NCI-H187 treated with DMSO at 0.1 percent for 48 hours (cell line): ENCODE measurements at regions not wholly inside any gene's neighbourhood (a gene's known extent, or its start where the extent isn't known, plus 50 kb on each side); places are given as distances from the start of the nearest gene placed in this dataset.
"Not testable (repeated sequence)": the region's sequence is repeated elsewhere in the genome, so short reads cannot be mapped to it uniquely, and the experiment has no call there.

Experiments
- DNase-seq: peaks from one replicate; lab custom pipeline; 2025; lab: John Stamatoyannopoulos, UW

- DNase-seq: no peak
Measured at GRCh38 chr1:88472298-88472697, 211.8 kb upstream of the PKN2 start.

DNA sequence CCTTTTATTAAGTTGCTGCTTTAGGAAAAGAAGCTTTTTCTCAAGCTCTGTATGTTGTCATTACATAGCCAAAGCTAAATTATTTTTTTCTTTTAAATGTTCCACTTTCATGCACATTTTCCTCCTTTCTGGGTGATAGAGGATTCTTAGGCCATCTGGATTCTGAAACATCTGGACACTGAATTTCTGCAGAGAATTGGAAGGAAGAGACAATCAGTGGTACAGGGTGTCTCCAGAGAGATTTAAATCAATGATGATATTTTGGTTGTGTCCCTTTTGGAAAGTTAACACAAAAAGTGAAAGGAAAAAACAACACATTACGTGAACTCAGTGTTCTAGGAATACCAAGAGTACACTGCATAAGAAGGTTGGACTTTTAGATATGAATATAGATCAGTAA lies 211.4 kb upstream of the PKN2 start:
- no peak for DNase-seq

- DNase-seq: no peak
Measured at GRCh38 chr1:88474555-88475304, 209.3 kb upstream of the PKN2 start.

GRCh38 chr1:88484881-88485280 lies 199.2 kb upstream of the PKN2 start:
- no peak for DNase-seq

GRCh38 chr1:88488237-88488636 lies 195.8 kb upstream of the PKN2 start:
- no peak for DNase-seq

DNA sequence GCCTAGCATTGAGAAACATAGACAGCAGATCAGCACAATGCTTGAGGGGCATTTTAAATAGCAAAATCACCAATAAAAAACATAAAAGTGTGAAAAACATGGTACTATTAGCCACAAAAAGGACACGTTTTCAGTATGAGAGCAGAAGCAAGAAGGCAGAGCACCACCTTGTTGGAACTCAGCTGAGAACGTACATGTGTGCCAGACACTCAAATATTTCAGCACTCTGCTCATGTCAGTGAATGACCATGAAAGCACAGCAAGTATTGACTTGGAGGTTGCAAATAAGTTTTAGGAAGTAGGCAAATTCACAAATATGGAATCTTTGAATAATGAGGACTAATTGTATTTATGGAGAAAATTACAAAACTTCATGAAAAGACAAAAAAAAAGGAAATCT lies 193.4 kb upstream of the PKN2 start:
- DNase-seq: no peak

GRCh38 chr1:88499671-88500070 lies 184.4 kb upstream of the PKN2 start:
- no peak for DNase-seq

DNA sequence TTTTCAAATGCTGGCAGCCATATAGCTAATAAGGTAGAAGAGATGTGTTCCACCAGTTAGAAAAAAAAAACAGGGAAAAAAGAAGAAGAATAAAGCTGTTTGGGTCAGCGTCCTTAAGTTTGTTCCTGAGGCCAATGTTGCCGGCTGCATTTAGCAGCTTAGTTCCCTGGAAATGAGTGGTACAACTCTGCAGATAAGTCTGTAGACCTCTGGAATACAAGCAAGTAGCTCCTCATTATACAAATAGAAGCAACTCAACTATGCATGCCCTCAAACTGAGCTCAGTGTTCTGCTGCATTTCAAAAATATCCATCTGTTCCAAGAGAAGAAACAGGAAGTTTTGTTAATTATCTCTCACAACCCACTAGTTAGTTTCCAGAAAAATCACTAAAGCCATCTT lies 181.2 kb upstream of the PKN2 start:
- DNase-seq: no peak

GRCh38 chr1:88503646-88504045 lies 180.4 kb upstream of the PKN2 start:
- DNase-seq: no peak

- DNase-seq: no peak
Measured at GRCh38 chr1:88504601-88505000, 179.5 kb upstream of the PKN2 start.

- no peak for DNase-seq
Measured at GRCh38 chr1:88509379-88509778, 174.7 kb upstream of the PKN2 start.

DNA sequence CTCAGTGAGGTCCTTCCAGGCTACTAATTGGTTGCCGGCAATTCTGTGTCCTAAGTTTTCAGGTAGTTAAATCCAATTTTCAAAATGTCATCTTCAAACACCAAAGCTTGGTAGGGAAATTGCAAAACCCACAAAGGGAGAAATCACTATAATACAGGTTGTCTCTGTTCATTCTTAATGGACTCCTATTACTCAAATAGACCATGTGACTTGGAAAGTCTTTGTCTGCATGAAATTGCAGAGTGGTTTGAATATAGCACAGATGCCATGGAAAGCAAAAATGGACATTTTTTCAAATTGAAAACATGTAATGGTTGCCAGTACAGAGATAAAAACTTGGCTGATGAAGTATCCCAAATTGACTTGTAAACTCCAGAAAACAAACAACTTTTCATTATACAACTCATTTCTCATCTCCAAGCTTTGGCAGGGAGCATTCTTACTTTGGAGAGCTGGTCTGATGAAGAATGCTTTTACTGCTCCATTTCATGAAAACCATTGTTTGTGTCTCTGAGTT lies 169.5 kb upstream of the PKN2 start:
- no peak for DNase-seq

DNA sequence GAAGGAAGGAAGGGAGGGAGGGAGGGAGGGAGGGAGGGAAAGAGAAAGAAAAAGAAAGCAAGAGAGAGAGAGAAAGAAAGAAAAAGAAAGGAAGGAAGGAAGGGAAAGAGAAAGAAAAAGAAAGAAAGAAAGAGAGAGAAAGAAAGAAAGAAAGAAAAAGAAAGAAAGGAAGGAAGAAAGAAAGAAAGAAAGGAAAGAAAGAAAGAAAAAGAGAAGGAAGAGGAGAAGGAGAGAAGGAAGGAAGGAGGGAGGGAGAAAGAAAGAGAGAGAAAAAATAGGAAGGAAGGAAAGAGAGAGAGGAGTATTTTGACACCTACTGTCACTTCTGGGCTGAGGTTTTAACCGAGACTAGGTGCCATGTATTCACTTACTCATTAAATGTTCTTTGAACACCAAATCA lies 166.6 kb upstream of the PKN2 start:
- DNase-seq: not testable (repeated sequence)

GRCh38 chr1:88519156-88519555 lies 164.9 kb upstream of the PKN2 start:
- DNase-seq: no peak

DNA sequence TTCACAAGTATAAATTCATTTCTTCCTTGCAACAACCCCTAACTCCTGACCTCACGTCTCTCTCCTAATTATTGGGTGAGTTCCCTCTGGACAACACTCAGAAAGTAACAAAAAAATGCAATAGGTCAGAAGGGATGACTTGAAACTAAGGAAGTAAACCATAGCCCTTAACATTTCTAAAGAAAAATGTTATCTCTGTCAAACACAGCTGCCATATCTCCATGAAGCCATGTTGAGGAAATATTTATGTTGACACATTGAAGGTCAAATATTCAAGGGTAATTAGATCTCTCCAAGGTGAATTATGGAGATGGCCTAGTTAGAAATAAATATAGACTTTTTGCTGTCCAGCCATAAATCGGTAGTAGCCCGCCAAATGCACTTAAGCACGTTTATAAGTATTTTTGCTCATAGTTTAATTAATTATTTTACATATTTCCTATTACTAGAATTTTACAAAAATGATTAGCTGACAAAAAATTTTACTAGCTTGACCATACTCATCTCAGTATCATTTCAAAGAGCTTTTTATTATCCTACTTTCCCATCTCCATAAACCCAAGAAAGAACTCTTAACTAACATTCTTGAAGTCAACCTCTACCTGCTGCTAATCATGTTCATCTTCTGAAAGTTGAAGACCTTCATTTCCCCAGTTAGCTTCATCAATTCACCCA lies 160.1 kb upstream of the PKN2 start:
- DNase-seq: no peak

GRCh38 chr1:88526456-88526855 lies 157.6 kb upstream of the PKN2 start:
- DNase-seq: no peak

DNA sequence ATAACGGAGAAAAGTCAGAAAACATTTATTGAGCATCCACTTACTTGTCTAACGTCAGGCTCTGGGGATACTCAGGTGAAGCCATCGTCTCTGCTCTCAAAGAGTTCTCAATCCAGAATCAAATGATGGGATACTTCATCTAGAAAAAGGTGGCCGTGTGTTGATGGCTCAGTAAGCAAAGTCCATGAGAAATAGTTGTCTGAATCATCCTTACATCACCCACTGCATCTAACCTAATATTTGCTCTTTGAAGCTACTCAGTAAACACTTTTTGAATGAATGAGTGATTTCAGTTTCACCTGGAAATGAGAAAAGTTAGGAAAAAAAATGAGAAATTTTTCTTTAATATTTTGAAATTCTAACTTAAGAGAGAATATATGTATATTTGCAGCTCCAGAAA lies 155.3 kb upstream of the PKN2 start:
- no peak for DNase-seq

DNA sequence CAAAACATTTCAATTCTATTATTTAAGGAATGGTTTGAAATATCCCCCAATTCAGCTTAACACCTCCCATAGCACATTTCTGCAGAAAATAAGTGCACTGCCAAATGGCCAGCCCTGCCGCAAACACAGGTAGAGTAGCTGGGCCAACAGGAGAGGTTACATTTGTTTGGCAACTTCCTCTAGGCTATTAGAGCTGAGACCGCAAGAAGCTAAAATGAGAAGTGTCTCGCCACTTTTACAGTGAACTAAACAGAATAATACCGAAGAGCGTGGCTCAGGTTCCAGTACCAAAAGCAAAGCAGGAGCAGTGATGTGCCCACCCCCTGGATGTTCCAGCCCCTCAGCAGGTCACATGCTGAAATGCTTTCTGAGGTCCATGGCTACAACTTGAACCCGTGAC lies 154.5 kb upstream of the PKN2 start:
- DNase-seq: no peak

GRCh38 chr1:88530246-88530645 lies 153.8 kb upstream of the PKN2 start:
- DNase-seq: no peak

GRCh38 chr1:88537787-88538186 lies 146.3 kb upstream of the PKN2 start:
- no peak for DNase-seq

DNA sequence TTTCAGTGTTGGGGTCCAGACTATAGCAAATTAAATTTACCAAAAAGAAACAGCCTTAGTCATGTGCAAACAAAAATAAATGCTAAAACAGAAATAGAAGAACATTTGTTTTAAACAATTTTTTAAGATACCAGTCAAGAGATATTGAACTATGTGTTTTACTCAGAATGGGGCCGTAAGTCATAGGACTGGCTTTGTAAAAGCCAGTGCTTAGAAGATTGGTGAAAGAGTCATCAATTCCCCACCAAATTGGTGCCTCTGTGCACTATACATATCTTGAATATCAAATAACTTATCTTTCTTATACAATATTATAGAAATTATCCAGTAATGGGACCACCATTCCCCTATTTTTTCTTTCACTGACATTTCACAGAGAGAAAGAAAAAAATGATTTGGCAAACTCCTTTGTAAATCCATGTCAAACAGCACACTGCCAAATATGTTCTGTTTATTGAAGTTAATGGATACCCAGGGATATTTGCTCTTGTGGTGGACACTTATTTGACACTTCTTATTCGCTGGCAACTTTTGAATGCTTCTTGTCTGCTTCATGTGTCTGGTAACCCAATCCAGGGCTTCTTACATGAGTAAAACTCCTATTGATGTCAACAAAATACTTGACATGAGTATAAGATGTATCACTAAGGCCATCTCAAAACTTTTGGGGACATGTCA lies 145.7 kb upstream of the PKN2 start:
- no peak for DNase-seq

DNA sequence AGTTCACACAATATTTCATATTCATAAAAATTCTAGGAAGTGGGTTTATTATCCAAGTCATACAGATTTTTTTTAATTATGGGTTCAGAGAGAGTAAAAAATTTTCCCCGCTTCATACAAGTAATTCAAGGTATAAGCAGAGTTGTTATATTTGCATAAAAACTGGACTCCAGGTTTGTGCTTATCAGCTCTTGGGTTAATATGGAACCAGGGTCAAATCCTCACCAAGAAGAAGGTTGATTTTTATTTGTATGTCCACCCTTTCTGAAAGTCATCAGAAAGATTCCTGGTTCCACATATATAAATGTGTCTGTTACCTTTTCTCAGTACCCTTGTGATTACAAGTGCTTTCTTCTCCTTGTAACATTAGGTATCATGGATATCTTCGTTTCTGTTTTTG lies 143.8 kb upstream of the PKN2 start:
- no peak for DNase-seq

DNA sequence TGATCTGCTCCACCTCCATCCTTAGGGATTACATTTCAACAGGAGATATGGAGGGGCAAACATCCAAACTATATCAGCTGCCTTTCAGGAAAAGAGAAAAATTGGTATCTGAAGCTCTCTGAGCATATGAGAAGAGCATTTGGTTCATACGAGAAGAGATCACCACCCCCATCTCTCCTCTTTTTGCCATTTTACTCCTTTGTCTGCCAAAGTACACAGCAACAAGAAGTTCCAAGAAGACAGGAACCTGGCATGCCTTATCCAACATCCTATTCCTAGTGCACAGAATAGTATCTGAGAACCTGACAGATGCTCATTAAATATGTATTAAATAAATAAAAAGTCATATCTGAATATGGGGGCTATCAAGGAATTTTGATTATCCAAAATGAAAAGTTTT lies 142.5 kb upstream of the PKN2 start:
- DNase-seq: no peak
